Kidney capillary endothelial cell (primary cell): ENCODE measurements at regions not wholly inside any gene's neighbourhood (a gene's known extent, or its start where the extent isn't known, plus 50 kb on each side); places are given as distances from the start of the nearest gene placed in this dataset.
"Not testable (repeated sequence)": the region's sequence is repeated elsewhere in the genome, so short reads cannot be mapped to it uniquely, and the experiment has no call there.

ENCODE experiments used
- DNase-seq: peaks from one replicate; pipeline ENCODE4 v3.0.0-alpha.2; 2018; ENCODE audit warnings: low spot score

DNA sequence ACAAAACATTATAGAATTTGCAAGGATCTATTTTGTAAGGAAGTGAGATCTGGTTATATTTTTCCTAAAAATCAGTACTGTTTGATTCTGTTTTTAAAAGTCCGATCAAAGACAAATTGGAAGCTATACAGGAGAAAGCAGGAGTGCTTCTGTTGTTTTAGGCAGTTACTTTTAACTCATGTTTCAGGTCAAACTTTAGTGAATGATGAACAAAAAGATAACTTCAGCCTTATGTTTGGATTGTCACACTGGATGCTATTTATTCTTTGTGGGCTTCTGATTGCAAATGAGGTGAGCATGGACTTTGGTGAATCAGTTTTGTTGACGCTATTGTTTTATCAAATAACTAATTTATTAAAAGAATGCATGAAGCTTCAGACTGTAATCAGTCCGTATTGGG is 228.7 kb upstream of the SLC35B3 start:
- DNase-seq: no peak

DNA sequence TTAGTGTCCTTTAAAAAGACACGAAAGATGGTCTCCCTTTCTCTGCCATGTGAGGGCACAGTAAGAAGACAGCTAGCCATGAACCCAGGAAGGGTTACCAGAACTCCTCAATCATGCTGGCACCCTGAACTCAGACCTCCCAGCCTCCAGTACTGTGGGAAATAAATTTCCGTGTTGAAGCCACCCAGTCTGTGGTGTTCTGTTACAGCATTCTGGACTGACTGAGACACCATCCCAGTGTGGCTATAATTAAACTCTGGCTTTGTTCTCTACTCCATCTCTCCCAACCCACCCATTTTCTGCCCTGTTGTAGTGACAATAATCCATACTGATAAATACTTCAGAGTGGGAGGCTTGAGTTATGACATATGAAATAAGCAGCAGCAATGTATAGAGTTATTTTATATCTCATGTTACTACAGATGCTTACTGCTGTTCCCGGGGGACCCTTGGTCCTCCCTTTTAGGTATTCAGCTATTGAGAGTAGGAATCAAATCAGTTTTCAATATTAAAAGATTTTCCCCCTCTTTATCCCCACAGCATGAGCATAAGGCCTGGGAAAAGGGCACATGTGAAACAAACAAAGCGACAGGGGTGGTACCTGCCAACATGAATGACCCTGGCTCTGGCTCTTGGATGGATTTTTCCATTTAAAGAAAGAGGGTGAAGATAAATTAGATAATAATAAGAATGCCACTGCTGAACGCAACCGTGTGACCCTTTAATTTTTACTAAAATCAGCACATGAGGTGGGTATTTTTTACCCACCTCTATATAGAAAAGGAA is 224.3 kb upstream of the SLC35B3 start:
- no peak for DNase-seq

DNA sequence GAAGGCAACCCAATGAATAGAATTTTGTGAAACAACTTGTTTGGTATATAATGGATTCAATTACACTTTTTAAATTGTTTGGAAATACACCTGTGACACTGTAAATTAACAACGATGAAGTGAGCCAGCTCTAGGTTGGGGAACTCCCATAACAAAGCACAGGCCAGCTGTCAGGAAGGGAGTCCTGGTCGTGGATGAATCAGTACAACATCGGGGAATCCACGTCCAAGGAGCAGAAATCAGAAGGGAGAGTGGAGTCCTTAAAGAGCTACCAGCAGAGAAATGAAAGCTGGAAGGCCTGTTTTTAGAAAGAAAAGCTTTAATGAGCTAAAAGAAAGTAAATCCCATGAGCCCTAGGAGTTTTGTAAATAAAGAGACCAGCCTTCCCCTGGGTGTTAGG is 223.1 kb upstream of the SLC35B3 start:
- no peak for DNase-seq

DNA sequence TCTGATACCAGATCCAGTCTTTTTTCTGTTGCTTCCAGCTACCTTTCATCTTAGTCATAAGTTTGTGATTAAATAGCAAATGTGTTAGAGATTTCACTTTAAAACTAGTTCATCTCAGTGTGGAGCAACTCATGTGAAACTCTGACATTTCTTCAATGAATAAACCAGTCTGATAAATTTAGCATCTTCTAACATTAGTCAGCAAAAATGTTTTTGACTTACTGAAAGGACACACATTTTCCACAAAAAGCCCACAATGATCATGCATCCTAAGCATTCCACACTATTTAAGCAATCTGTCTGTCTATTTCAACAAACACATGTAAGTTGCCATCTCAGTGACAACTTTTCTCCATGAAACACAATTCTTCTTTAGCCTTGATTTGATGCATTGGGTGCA is 222.2 kb upstream of the SLC35B3 start:
- DNase-seq: no peak

DNA sequence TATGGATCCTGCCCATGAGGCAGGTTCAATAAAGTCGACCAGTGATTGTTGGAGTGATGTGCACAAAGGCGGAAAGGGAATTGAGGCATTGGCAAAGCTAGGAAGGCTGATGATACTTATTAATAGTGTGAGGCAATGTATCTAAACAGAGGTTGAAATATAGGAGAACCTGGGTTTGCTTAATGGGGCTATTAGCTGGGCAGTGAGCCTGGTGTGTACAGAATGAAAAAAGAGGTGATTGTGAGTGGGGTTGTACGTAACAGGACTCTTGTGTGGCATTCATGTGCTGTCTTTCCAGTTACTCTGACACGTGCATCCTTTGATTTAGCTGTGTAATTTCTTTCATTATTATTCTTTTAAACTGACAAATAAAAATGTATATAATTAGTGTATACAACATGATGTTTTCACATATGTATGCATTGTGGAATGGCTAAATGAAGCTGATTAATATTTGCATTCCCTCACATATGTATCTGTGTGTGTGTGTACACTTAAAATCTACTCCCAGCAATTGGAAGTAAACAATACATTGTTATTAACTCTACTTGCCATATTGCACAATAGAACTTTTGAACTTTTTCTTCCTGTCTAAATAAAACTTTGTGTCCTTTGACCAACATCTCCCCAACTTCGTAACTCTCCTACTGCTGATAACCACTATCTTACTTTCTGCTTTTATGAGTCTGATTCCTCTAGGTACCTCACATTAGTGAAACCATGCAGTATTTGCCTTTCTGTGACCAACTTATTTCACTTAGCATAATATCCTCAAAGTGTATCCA is 220.5 kb upstream of the SLC35B3 start:
- no peak for DNase-seq

DNA sequence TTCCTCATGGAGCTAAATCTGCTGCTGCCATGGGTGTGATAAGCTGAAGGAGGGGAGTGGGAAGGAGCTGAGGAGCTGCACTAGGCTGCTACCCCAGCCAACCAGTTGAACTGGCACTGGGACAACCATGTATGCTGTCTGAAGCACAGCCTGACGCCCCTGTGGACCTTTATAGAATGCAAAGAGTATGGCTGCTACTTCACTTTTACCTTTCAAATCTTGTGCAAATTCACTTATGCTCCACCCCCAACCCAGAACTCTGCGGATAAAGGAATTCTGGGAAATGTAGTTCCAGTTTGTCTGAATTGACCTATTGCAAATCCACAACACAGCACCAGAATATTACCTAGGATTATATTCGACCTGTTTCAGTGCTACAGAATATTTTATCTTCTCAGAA is 217.4 kb upstream of the SLC35B3 start:
- no peak for DNase-seq

DNA sequence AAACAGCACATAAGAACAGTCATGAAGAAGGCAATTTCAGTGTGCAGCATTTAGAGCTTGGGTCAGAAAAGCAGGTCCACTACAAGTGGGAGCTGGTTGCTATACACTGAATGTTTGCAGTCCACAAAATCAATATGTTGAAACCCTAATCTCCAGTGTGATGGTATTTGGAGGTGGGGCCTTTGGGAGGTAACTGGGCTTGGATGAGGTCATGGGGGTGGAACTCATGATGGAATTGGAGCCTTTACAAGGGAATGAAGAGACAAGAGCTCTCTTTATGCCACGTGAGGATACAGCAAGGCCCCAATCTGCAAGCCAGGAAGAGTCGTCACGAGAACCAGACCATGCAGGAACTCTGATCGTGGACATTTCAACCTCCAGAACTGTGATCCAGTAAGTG is 216.7 kb upstream of the SLC35B3 start:
- DNase-seq: no peak

DNA sequence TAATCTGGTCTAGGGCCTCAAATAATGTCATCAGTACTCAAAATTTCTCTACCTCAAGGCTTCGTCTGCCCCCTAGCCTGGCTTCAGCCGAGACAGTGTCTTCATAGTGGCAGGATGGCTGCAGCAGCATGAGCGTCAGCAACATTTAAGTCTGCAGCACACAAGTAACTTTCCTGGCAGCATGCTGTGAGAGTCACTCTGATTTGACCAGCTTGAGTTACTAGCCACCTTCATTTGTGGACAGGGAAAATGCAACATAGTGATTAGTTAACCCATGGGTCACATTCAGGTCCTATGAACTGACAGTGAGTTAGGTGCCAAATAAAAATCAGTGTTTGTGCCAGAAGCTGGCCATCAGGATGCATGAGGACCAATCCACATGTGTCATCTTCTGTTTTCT is 209.9 kb upstream of the SLC35B3 start:
- no peak for DNase-seq

DNA sequence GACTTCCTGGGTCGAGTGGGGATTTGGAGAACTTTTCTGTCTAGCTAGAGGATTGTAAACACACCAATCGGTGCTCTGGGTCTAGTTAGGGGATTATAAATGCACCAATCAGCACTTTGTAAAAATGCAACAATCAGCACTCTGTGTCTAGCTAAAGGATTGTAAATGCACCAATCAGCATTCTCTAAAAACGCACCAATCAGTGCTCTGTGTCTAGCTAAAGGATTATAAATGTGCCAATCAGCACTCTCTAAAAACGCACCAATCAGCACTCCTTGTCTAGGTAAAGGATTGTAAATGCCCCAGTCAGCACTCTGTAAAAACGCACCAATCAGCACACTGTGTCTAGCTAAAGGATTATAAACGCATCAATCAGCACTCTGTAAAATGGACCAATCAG is 209.0 kb upstream of the SLC35B3 start:
- DNase-seq: no peak

DNA sequence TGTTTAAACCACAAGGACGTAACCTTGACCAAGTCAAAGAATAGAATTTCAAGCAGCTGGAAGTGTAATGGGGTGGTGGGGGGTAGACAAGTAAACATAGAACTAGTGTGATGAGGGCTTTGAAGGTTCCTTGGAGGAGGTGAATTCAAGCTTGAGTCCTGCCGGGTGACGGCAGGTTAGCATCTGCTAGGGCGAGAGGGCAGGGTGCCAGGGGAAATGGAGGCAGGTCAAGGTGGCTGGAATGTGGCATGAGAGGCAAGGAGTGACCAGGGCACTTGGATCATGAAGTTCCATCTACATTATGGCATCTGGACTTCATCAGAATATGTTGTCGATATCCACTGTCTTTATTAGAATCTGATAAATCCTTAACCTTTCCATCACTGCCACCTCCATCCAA is 207.5 kb upstream of the SLC35B3 start:
- DNase-seq: no peak

DNA sequence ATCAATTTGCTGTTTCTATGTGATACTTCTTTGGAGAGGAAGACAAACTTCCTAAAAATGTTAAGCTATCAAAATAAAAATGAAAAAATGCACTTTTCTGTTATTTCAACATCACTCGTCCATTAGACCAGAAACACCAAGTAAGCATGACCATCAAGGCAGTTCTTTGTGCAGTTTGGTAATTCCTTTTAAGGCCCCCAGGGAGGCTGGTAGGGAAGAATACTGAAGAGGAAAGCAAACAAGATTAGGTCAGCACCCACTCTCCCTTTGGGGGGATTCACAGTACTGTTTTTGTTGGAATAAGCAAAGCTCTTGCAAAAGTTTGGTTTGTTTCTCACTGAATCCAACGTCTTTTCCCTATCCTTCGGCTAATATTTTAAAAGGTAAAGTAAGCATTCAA is 206.8 kb upstream of the SLC35B3 start:
- DNase-seq: no peak

DNA sequence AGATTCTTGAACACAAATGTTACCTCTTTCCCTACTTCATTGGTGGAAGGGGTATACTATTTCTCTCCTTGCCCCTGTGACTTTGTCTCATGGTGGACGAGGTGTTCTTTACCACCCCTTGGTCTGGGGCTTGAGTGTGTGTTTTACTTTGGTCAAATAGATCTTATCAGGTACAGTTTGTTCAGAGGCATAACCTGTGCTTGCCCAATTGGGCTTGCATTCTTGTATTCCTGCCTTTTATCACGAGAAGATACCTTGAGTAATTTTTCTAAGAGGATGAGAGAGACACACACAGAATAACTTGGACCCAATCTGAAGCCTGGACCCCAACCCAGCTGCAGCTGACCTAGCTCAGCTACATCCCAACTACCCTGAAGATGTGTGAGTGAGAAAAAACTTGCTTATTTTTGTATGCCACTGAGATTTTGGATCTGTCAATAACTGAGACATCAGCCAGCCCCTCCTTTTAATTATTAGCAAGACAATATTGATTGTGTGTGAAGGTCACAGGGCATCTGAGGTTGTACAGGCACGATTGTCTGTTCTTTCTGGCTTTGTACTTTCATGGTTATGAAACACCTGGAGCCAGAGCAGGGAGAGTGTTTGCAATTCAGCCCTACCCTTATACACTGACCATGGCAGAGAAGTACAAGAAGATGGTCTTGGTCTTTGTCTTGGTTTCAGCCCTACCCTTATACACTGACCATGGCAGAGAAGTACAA is 204.7 kb upstream of the SLC35B3 start:
- DNase-seq: no peak

DNA sequence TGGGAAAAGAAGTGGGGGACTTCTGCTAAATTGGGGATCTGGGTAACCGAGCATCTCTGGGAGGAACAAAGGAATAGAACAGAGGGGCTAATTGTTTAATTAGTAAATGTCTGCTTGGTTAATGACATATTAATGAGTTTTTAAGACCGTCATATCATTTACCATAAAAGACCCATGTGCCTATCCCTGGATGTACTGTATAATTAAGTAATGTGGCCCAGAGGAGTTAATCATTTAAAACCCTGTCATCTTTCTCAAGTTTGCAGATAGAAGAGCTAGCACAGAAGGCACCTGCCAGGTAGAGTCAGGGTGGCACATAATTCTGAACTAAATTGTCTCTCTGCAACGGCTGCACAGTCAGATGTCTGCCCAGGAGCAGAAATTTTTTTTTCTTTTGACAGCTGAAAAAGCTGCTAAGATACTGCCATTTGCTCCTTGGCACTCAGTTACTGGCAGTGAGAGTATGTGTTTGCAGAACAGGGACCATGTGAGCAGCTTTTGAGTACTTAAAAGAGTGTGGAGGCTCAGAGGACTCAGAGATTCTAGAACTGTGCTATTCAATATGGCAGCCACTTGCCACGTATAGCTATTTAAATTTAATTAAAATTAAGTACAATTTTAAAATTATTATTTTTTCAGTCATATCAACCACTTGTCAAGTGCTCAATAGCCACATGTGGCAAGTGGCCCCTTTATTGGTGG is 202.7 kb upstream of the SLC35B3 start:
- DNase-seq: no peak

DNA sequence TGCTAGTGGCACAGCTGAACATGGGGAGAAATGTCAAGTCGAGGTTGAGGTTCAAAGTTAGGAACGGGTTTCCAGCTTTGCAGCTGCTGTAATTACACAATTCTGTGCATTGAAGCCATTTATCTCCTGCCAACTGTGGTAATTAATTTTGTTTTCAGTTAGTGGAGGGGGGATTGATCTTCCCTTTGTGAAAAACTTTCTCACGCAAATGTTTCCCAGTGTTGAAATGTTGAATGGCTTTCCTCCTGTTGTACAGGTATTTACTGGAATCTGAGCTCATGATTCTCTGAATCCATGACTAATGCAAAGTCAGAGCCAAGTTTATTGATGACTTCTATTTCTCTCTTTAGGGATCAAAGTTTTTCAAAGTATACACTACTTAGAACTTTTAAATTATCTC is 198.4 kb upstream of the SLC35B3 start:
- DNase-seq: no peak

DNA sequence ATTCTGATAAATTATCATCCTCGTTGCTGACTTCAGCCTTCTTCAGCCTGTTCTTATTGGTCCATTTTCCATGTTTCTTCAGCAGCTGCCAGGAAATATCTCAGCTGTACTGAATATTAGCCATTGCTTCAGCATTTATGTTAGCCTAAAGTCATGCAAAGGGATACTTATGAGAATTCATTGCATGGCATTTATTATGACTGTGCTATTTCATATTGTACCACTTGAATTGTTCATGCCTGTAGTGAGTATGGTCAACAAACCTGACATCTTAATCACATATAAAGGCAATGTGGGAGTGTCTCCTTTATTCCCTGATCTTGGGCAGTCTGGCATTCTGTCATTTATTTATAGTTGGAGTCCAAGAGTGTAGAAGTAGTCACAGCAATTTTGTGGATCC is 193.4 kb upstream of the SLC35B3 start:
- DNase-seq: no peak

DNA sequence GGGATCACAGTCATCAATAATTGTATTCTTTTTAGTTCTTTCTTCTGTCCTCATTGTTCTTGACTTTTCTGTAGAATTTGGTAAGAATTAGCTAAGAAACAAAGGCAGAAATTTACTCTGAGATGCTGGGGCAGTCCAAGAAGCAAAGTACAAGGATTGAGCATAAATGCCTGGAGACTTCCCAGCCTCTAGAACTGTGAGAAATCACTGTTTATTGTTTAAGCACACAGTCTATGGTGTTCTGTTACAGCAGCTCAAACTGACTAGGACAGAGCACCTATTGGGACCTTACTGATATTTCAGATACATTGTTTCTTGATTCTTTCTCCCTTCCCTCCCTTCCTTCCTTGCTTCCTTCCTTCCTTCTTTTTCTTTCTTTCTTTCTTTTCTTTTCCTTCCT is 192.7 kb upstream of the SLC35B3 start:
- DNase-seq: no peak

DNA sequence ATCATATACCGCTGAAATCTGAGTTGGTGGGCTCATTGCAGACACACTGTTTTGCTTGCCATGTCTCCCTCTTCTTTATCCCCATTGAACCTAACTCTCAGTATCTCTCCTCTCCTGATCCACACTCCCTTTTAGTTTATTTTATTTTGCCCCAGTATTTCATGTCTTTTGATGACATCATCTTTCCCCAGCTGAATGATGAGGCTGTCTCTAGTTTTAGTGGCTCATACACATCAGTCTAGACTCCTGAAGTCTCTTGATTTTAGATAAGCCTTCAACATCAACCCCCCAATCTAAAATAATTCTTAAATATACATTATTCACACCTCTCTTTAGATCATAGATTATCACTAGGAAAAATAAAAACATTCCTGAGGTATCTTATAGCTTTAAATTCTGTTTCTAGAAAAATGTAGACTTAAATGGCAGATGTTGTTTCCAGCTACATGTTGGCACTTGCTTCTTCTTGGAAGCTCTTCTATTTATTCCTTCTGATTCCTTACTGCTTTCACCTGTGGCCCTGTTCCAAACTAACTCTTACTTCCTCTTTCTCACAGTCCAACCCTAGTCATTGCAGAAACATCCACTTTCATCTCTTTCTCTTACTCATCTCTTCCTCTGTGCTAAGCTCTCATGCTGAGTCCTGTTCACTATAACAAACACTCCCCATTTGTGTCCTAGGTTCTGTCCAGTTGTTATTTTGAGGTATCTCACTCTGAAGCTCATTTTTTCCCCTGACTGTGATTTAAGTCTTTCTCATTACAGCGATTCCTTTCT is 191.9 kb upstream of the SLC35B3 start:
- no peak for DNase-seq

DNA sequence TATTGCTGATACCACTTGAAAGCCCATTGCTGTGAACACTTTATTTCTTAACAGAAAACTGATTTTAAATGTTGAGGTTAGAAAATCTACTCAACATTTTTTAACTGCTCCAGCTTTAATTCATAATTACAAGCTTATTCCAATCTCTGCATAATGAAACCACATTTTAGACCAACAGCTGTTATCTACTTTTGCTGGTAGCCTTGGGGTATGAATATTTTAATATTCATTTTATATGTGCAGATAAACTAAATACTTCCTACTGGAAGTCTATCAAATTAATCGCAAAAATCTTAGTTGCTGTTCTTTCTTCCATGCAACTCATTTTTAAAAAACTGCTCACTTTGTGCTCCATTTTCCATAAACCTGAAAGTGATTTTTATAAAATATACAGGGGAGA is 189.3 kb upstream of the SLC35B3 start:
- DNase-seq: no peak

DNA sequence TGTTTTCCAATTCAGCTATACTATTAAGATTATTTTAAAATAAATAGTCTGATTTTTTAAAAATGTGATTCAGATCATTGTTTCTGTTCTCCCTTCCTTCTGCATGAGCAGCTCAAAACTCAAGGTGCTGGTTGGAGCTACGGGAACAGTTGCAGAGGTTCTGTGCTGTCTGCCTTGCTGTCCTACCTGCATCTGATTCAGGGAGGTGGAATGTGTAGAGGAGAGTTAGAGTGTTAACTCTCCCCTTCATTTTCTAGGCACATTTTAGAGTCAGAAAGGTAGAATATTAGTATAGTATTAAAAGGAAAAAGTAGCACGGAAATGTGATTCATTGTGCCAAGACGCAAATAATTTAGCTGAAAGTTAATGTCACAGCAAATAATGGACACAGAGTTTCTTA is 188.1 kb upstream of the SLC35B3 start:
- DNase-seq: no peak

DNA sequence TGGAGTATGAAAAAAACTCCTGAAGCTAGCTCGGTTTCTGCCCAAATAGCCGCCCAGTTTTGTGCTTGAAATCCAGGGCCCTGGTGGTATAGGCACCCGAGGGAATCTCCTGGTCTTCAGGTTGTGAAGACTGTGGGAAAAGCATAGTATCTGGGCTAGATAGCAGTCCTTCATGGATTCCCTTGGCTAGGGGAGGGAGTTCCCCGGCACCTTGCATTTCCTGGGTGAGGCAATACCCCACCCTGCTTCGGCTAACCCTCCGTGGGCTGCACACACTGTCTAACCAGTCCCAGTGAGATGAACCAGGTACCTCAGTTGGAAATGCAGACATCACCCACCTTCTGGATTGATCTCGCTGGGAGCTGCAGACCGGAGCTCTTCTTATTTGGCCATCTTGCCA is 184.5 kb upstream of the SLC35B3 start:
- DNase-seq: no peak

DNA sequence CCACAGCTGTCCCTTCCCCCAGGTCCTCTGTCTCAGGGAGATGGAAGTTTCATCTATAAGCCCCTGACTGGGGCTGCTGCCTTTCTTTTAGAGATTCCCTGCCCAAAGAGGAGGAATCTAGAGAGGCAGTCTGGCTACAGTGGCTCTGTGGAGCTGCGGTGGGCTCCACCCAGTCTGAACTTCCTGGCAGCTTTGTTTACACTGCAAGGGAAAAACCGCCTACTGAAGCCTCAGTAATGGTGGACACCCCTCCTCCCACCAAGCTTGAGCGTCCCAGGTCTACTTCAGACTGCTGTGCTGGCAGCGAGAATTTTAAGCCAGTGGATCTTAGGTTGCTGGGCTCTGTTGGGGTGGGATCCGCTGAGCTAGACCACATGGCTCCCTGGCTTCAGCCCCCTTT is 184.1 kb upstream of the SLC35B3 start:
- DNase-seq: not testable (repeated sequence)

DNA sequence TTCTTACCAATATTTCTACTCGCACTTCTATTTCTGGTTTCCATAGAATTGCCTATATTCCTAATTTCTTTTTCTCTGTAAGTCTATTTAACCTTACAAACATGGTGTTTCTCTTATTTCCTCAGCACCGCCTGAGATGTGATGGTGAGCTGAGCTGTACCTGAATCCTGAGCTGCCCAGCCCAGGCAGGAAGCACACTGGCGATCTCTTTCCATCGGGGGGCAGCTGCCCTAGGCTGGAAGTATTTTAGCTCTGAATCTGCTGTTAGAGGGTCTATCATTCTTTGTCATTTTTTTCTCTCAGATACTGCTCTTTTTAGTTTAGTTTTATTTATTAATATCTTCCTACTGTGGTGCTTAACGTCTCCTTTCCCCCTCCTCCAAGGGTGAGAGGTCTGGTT is 173.4 kb upstream of the SLC35B3 start:
- DNase-seq: no peak
